ENCODE measurements at regions not wholly inside any gene's neighbourhood (a gene's known extent, or its start where the extent isn't known, plus 50 kb on each side); places are given as distances from the start of the nearest gene placed in this dataset.
"Not testable (repeated sequence)": the region's sequence is repeated elsewhere in the genome, so short reads cannot be mapped to it uniquely, and the experiment has no call there.

- DNase-seq: not testable (repeated sequence)
Measured at GRCh38 chr11:67804435-67805252, 130.2 kb upstream of the ALDH3B2 start.

DNA sequence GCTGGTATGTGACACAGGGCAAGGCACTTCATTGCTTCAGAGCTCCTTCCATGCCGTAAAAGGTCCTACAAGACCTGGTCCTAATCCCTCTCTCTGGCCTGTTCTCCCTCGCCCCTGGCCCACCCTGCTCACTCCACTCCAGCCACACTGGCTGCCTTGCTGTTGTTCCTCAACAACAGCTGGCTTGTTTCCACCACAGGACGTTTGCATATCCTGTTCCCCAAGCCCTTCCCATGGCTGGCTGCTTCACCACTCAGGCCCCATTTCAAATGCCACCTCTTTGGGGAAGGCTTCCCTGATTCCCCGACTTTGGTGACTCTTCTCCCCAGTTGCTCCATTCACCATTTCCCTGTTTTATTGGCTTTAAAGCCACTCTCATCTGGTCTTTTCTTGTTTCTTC, 129.1 kb upstream of the ALDH3B2 start:
- not testable (repeated sequence) for DNase-seq

GRCh38 chr11:67803055-67803454, 128.6 kb upstream of the ALDH3B2 start:
- not testable (repeated sequence) for DNase-seq

GRCh38 chr11:67802623-67803022, 128.2 kb upstream of the ALDH3B2 start:
- DNase-seq: not testable (repeated sequence)

DNA sequence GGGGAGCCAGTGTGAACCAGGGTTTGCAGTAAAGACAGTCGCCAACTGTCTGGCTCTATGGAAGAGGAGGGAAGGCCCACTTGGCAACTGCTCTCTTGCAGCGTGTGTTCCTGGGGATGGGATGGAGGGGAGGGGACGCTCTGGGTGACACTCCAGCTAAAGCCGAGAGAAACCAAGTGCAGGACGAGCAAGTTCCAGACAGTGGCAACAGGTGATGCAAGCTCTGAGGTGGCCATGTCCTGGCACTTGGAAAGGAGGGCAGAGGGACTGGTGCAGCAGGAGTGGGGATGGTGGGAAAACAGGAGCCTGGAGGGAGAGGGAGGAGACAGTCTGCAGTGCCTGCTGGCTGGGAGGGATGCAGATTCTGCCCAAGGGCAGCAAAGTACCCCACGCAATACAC, 127.0 kb upstream of the ALDH3B2 start:
- not testable (repeated sequence) for DNase-seq

DNA sequence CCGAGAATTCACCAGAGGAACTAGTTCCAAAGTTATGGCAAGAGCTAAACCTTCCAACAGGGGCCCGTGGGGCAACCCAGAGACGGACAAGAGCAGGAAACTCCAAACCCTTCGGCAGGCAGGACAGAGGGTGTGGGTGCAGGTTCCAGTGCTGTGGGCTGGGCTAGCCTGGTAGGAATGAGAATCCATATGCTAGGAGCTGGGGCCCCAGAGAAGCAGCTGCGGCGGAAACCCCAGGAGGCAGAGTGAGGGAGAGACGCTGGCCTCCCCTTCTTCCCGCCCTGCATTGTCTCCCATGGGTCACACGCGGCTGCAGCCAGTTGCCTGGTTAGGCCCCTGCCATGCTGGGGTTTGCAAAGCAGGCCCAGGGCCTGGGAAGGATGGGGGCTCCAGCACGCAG, 126.2 kb upstream of the ALDH3B2 start:
- DNase-seq: not testable (repeated sequence)

GRCh38 chr11:67799808-67800207, 125.4 kb upstream of the ALDH3B2 start:
- DNase-seq: not testable (repeated sequence)

DNA sequence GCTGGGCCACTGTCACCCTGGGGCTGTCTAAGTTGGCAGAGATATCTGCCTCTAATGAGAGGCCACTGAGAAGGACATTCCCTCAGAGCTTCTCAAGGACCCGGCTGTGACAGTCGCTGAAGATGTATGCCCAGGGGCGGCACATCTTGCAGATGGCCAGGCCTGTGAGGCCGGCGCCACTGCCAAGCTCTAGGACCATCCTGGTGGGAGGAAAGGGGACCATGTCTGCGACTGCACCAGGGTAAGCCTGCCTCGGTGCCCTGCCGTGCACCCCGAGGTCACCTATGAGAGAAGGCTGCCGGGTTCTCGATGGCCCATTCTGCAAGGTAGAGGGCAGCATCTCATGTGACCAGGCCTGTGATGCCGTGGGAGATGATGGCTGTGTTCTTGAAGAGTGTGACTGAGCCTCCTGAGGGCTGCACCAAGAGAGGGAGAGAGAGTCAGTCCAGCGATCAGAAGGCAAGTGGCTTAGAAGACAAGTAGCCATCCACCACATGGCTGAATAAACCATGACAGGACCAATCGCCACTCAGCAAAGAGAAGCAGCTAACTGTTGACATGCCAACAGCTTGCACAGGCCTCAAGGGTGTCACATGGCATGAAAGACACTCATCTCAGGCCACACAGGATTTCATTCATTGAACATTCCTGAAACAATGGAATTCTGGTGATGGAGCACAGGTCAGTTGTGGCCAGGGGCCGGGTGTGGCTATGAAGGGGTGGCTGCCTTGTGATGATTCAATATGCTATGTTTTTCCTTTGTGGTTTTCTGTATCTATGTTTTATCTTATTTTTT, 123.5 kb upstream of the ALDH3B2 start:
- not testable (repeated sequence) for DNase-seq

- DNase-seq: no peak
Measured at GRCh38 chr11:67795746-67796145, 121.3 kb upstream of the ALDH3B2 start.

DNA sequence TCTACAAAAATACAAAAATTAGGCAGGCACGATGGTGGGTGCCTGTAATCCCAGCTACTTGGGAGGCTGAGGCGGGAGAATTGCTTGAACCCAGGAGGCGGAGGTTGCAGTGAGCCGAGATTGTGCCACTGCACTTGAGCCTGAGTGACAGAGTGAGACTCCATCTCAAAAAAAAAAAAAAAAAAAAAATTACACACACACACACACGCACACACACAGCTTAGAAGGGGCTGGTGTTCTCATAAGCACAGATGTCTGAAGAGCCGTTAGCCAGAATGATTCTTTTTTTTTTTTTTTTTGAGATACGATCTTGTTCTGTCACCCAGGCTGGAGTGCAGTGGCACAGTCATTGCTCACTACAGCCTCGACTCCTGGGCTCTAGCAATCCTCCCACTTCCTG, 119.3 kb upstream of the ALDH3B2 start:
- DNase-seq: not testable (repeated sequence)

DNA sequence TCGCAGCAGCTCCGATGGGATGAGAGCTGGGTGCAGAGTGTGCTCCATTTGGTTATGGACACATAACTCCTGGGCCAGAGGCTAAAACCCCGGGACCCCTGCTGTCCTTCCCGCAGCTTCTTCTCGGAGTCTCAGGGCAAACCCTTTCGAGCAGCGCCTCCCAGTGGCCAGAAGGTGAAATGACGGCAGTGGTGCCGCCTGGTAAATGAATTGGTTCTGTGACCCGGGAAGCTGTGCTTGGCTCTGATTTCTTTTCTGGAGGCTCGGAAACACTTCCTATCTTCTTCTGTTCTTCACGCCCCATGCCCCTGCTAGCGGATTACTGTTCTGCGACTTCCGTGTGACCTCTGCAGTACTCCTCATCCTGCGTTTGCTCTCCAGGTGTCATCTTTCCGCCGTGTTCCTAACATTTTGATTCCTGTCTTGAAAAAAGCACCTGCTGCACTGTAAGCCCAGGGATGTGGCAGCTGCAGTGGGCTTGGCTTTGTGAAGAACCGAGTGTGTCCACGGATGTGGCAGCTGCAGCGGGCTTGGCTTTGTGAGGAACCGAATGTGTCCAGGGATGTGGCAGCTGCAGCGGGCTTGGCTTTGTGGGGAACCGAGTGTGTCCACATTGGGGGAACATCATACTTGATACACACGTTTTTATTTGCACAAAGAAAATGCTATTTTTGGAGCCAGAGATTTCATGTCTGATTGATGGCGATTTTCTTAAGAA, 118.0 kb upstream of the ALDH3B2 start:
- DNase-seq: not testable (repeated sequence)

DNA sequence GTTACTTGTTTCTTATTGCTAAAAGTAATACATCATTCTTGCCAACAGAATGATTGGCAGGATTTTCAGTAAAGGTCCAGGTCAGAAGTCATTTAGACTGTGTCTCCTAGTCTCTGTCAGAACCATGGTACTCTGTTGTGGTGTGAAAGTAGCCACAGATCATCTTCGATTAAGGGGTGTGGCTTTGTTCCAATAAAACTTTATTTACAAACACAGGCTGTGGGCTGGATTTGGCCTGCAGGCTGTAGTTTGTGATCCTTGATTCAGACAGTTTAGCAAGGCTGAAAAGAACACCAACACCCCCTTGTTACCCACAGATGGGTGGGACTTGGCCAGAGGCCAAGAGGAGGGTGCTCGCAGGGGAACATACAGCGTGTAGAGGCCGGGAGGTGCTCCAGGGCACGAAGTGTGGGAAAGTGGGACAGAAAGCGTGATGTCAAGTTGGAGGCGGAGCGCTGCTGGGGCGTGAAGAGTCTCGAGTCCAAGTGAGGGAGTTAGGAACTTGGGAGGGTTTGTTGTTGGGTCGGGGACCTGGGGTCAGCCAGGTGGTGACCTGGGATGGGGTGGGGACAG, 117.3 kb upstream of the ALDH3B2 start:
- not testable (repeated sequence) for DNase-seq

- not testable (repeated sequence) for DNase-seq
Measured at GRCh38 chr11:67788341-67788695, 113.9 kb upstream of the ALDH3B2 start.

- DNase-seq: not testable (repeated sequence)
Measured at GRCh38 chr11:67787681-67788340, 113.4 kb upstream of the ALDH3B2 start.

GRCh38 chr11:67781967-67782366, 107.5 kb upstream of the ALDH3B2 start:
- DNase-seq: not testable (repeated sequence)

DNA sequence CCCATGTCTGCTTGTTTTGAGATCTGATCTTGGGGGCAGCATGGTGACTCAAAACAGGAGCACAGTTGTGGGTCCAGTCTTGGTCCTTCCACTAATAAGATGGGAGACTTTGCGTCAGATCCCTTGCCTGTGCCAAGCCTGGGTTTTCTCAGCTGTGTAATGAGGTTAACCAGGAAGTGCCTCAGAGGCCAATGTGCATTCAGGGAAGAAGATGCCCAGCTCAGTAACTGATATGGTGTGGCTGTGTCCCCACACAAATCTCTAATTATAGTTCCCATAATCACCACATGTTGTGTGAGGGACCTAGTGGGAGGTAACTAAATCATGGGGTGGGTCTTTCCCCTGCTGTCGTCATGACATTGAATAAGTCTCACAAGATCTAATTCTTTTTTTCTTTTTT, 107.1 kb upstream of the ALDH3B2 start:
- not testable (repeated sequence) for DNase-seq

DNA sequence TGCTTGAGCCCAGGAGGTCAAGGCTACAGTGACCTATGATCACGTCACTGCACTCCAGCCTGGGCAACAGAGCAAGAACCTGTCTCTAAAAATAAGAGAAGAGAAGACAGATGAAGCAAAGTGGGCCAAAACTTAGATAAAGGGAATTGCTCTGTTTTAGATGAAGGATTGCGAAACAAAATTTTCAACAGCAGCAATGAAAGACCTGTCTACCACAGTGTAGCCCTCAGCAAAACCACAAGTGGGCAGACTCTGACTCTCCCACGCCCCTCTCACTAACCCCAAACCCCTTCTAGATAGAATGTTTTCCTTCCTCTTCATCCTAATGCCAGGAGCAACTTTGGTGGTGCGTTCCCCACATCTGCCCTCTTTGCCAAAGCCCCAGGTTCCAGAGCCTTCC, 105.6 kb upstream of the ALDH3B2 start:
- DNase-seq: no peak

- not testable (repeated sequence) for DNase-seq
Measured at GRCh38 chr11:67779189-67779875, 104.9 kb upstream of the ALDH3B2 start.

GRCh38 chr11:67776852-67777520, 102.6 kb upstream of the ALDH3B2 start:
- no peak for DNase-seq

- not testable (repeated sequence) for DNase-seq
Measured at GRCh38 chr11:67774175-67774574, 99.8 kb upstream of the ALDH3B2 start.
